ENCODE measurements at regions not wholly inside any gene's neighbourhood (a gene's known extent, or its start where the extent isn't known, plus 50 kb on each side); places are given as distances from the start of the nearest gene placed in this dataset.

DNA sequence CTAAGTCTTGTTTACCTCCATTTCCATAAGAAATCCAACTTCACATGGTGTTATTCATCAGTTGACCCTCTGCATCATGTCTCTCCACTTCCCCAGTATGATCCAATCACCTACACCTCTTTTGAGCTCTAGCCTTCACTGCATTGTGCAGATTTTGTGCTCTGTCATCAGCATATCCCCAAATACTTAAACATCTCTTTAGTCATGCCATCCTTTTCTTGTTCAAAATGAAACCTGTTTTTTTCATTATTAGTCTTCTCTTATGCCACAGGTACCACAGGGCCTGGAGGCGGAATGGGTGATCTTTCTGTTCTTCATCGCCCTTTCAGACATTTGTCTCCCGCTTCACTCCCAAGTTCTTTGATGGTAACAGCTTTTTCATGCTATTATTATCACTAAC, 382.7 kb upstream of the GALNTL6 start:
- Mint-ChIP-seq H3K4me3 (ENCODE audit: unreplicated experiment) (no peak overlapping the region), H3K4me1 (ENCODE audit: low read depth, unreplicated experiment) (no peaks in the 10 kb centered on the region), H3K27ac (ENCODE audit: unreplicated experiment) (no peak overlapping the region), H3K27me3 (ENCODE audit: unreplicated experiment) (no peaks in the 10 kb centered on the region), H3K36me3 (ENCODE audit: unreplicated experiment) (no peaks in the 10 kb centered on the region), H3K9me3 (ENCODE audit: unreplicated experiment) (no peaks in the 10 kb centered on the region)
- DNase-seq: no peak
- TF ChIP-seq, protein P1, sequence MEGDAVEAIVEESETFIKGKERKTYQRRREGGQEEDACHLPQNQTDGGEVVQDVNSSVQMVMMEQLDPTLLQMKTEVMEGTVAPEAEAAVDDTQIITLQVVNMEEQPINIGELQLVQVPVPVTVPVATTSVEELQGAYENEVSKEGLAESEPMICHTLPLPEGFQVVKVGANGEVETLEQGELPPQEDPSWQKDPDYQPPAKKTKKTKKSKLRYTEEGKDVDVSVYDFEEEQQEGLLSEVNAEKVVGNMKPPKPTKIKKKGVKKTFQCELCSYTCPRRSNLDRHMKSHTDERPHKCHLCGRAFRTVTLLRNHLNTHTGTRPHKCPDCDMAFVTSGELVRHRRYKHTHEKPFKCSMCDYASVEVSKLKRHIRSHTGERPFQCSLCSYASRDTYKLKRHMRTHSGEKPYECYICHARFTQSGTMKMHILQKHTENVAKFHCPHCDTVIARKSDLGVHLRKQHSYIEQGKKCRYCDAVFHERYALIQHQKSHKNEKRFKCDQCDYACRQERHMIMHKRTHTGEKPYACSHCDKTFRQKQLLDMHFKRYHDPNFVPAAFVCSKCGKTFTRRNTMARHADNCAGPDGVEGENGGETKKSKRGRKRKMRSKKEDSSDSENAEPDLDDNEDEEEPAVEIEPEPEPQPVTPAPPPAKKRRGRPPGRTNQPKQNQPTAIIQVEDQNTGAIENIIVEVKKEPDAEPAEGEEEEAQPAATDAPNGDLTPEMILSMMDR (IDR thresholded peaks at IDR 0.05; ENCODE audit: partially characterized antibody, unreplicated experiment): no peak

- no peaks in the 10 kb centered on the region for H3K4me1 Mint-ChIP-seq (ENCODE audit: low read depth, unreplicated experiment)
- DNase-seq: no peak
- peaks cover 2% of the 10 kb centered on the region for H3K9me3 Mint-ChIP-seq (ENCODE audit: unreplicated experiment)
- no peak overlapping the region for H3K4me3 Mint-ChIP-seq (ENCODE audit: unreplicated experiment)
- TF ChIP-seq, protein P1 (IDR thresholded peaks at IDR 0.05; ENCODE audit: partially characterized antibody, unreplicated experiment): no peak
- no peaks in the 10 kb centered on the region for H3K27me3 Mint-ChIP-seq (ENCODE audit: unreplicated experiment)
- H3K36me3 Mint-ChIP-seq (ENCODE audit: unreplicated experiment): peaks cover 7% of the 10 kb centered on the region
- H3K27ac Mint-ChIP-seq (ENCODE audit: unreplicated experiment): no peak overlapping the region
Measured at GRCh38 chr4:171397175-171397574, 416.0 kb upstream of the GALNTL6 start.

DNA sequence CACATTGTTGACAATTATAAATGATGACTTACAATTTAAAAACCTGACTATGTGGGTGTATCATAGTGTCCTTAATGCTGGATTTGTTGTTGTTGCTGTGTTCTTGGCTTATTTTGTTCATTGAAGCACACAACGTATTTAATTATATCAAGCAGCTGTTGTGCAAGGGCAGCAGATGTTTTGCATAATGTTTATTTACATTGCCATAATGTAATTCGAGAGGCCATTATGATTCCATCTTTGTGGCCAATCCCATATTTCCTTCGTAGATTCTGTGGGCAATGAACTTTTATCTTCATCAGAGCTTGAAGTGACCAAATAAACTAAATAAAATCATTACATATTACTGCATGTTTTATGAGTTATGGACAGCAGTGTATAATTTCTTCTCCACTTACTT, 422.6 kb upstream of the GALNTL6 start:
- Mint-ChIP-seq H3K36me3 (ENCODE audit: unreplicated experiment) (peaks cover 6% of the 10 kb centered on the region), H3K9me3 (ENCODE audit: unreplicated experiment) (peaks cover 4% of the 10 kb centered on the region), H3K27ac (ENCODE audit: unreplicated experiment) (no peak overlapping the region), H3K4me1 (ENCODE audit: low read depth, unreplicated experiment) (peaks cover 9% of the 10 kb centered on the region), H3K27me3 (ENCODE audit: unreplicated experiment) (no peaks in the 10 kb centered on the region), H3K4me3 (ENCODE audit: unreplicated experiment) (no peak overlapping the region)
- TF ChIP-seq, protein P1 (IDR thresholded peaks at IDR 0.05; ENCODE audit: partially characterized antibody, unreplicated experiment): no peak
- no peak for DNase-seq

DNA sequence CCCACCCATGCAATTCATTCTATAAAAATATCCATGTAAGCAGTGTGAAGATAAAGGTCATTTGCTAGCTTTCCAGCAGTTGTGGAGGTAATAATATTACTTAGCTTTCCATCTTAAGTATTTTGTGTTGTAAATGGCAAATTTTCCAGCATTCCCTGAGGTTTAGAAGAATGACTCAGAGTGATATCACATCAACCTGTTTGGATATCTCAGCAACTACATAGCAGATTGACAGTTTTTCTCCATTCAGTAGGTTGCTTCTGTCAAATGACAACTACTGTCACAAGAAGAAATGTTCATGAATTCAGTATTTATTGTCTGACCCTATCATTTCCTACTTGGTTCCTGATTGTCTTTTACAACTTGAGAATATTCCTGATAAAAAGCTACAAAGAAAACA, 434.9 kb upstream of the GALNTL6 start:
- Mint-ChIP-seq H3K4me3 (ENCODE audit: unreplicated experiment) (no peak overlapping the region), H3K36me3 (ENCODE audit: unreplicated experiment) (no peaks in the 10 kb centered on the region)
- DNase-seq: no peak

DNA sequence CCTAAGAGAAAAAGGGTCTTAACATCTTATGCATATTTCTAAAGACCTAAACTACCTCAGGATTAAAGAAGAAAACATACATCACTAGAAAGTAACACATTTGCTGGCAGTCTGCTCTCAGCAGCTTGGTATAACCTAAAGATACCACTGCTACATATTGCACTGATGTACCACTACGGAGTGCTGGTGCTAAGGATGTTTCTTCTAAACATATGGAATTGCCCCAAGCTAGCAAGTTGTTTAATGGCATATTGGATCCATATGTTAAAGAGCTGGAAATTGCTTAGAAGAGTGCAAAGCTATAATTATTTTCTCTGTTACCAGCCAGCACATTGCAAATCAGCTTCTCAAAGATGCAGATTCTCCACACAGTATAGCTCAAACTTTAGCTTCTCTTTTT, 436.5 kb upstream of the GALNTL6 start:
- Mint-ChIP-seq H3K4me3 (ENCODE audit: unreplicated experiment) (peak overlapping the region; percentile 9), H3K36me3 (ENCODE audit: unreplicated experiment) (no peaks in the 10 kb centered on the region), H3K9me3 (ENCODE audit: unreplicated experiment) (no peaks in the 10 kb centered on the region), H3K4me1 (ENCODE audit: low read depth, unreplicated experiment) (peaks cover 15% of the 10 kb centered on the region), H3K27ac (ENCODE audit: unreplicated experiment) (peak overlapping the region; percentile 75), H3K27me3 (ENCODE audit: unreplicated experiment) (peaks cover 2% of the 10 kb centered on the region)
- DNase-seq: no peak
- TF ChIP-seq, protein P1 (IDR thresholded peaks at IDR 0.05; ENCODE audit: partially characterized antibody, unreplicated experiment): no peak

More for the DNA sequence above, 434.9 kb upstream of the GALNTL6 start:
- Mint-ChIP-seq H3K27ac (ENCODE audit: unreplicated experiment) (no peak overlapping the region), H3K9me3 (ENCODE audit: unreplicated experiment) (no peaks in the 10 kb centered on the region), H3K4me1 (ENCODE audit: low read depth, unreplicated experiment) (peaks cover 15% of the 10 kb centered on the region), H3K27me3 (ENCODE audit: unreplicated experiment) (peaks cover 2% of the 10 kb centered on the region)
- TF ChIP-seq, protein P1 (IDR thresholded peaks at IDR 0.05; ENCODE audit: partially characterized antibody, unreplicated experiment): no peak
